GM12878 (cell line): ENCODE measurements at regions not wholly inside any gene's neighbourhood (a gene's known extent, or its start where the extent isn't known, plus 50 kb on each side); places are given as distances from the start of the nearest gene placed in this dataset.

ENCODE experiments used
- ATAC-seq: fragments of 200-7000 bp; cut with Tn5 transposase; 3 replicates; pipeline ENCODE4 v1.9.1; 2020; ENCODE audit warnings: mild to moderate bottlenecking, moderate library complexity
- BruUV-seq: library from RNA; stranded (reverse); fragments of 400-500 nt; replicated peaks from 2 replicates; lab custom pipeline; 2021; lab: Mats Ljungman, UMichigan
- CTCF ChIA-PET: fragments of 300-600 bp; sonication (Branson Sonifier 250); formaldehyde crosslinking; extraction: SDS; loops from one replicate; lab custom pipeline; 2021; ENCODE audit warnings: inconsistent platforms; lab: Yijun Ruan, JAX
- POLR2A ChIA-PET: fragments of 350-600 bp; formaldehyde crosslinking; extraction: SDS; loops from one replicate; lab custom pipeline; 2021; ENCODE audit warnings: inconsistent platforms; lab: Charles Lee
- RAD21 ChIA-PET: fragments of 300-600 bp; sonication (Branson Sonifier 250); formaldehyde crosslinking; loops from one replicate; lab custom pipeline; 2023; ENCODE audit warnings: antibody characterized with exemption; ENCODE audit not compliant: unreplicated experiment; lab: Charles Lee
- SMC1A ChIA-PET: fragments of 300-600 bp; sonication (Branson Sonifier 250); formaldehyde crosslinking; loops from one replicate; lab custom pipeline; 2023; ENCODE audit not compliant: unreplicated experiment, uncharacterized antibody; lab: Charles Lee
- DNase-seq: peaks from one replicate; pipeline ENCODE4 v3.0.0-alpha.2; 2011; ENCODE audit warnings: low read depth, low spot score
- FAIRE-seq: peaks from 3 replicates; lab custom pipeline; 2011; peaks lifted over from hg19 to GRCh38; lab: Jason Lieb, UNC
- H2AFZ ChIP-seq: 2 replicates; pipeline ENCODE4 v1.6.0; 2011; ENCODE audit warnings: low read depth, low read length, control low read depth; ENCODE audit not compliant: control insufficient read depth
- H3K27ac ChIP-seq: 2 replicates; pipeline ENCODE4 v1.5.1; 2011; ENCODE audit warnings: control low read depth; ENCODE audit not compliant: control insufficient read depth, insufficient read depth
- H3K27me3 ChIP-seq, 2 experiments: replicated peaks in 1 of 2; 2 replicates each; pipeline versions ENCODE4 v1.6.0 to v1.6.1; 2011; ENCODE audit warnings: low read length in 1 of 2; ENCODE audit not compliant: control insufficient read depth in 2 of 2, insufficient read depth in 2 of 2
- H3K36me3 ChIP-seq, 2 experiments: 2 replicates each; pipeline ENCODE4 v1.5.1; 2011; ENCODE audit warnings: low read length in 1 of 2; ENCODE audit not compliant: control insufficient read depth in 2 of 2, insufficient read depth in 2 of 2
- H3K4me1 ChIP-seq: 2 replicates; pipeline ENCODE4 v1.6.1; 2011; ENCODE audit warnings: mild to moderate bottlenecking, low read length, moderate library complexity, mixed read lengths; ENCODE audit not compliant: control insufficient read depth, insufficient read depth
- H3K4me2 ChIP-seq: 2 replicates; pipeline ENCODE4 v1.6.0; 2011; ENCODE audit warnings: control low read depth; ENCODE audit not compliant: control insufficient read depth, insufficient read depth
- H3K4me3 ChIP-seq: fragments of 200-600 bp; sonication (generic); 2 replicates; pipeline ENCODE4 v1.5.1; 2016
- H3K79me2 ChIP-seq: 2 replicates; pipeline ENCODE4 v1.6.0; 2011; ENCODE audit warnings: low read length; ENCODE audit not compliant: control insufficient read depth, insufficient read depth
- H3K9ac ChIP-seq: 2 replicates; pipeline ENCODE4 v1.8.0; 2011; ENCODE audit warnings: low read length, control low read depth, mixed read lengths; ENCODE audit not compliant: control insufficient read depth, insufficient read depth
- H3K9me3 ChIP-seq: replicated peaks from 3 replicates; pipeline ENCODE4 v1.5.1; 2011; ENCODE audit warnings: mild to moderate bottlenecking, low read length; ENCODE audit not compliant: control insufficient read depth, insufficient read depth
- H4K20me1 ChIP-seq: 2 replicates; pipeline ENCODE4 v1.6.0; 2011; ENCODE audit not compliant: control insufficient read depth, insufficient read depth
- ATF7 ChIP-seq: fragments of 450-650 bp; IDR thresholded peaks from 2 replicates; pipeline ENCODE4 v1.6.1; 2016; ENCODE audit warnings: low read depth, mild to moderate bottlenecking
- BCL11A ChIP-seq: IDR thresholded peaks from 2 replicates; pipeline ENCODE4 v1.6.1; 2011; ENCODE audit warnings: low read depth, low read length
- JUND ChIP-seq: IDR thresholded peaks from 2 replicates; pipeline ENCODE4 v1.6.1; 2012; ENCODE audit warnings: low read depth, mild to moderate bottlenecking, low read length, improper control_type of control experiment, moderate library complexity
- NR2F1 ChIP-seq: fragments of 450-650 bp; conservative IDR thresholded peaks from 2 replicates; pipeline ENCODE4 v1.6.1; 2017; ENCODE audit warnings: mild to moderate bottlenecking
- POLR2AphosphoS5 ChIP-seq: IDR thresholded peaks from 2 replicates; pipeline ENCODE4 v1.6.1; 2011; ENCODE audit warnings: mild to moderate bottlenecking, low read length, inconsistent platforms
- SIN3A ChIP-seq: IDR thresholded peaks from 2 replicates; pipeline ENCODE4 v1.6.1; 2012; ENCODE audit warnings: low read depth, low read length, improper control_type of control experiment
- whole genome bisulfite sequencing: methylation state at CpG from one replicate; pipeline ENCODE4 v1.1.6; 2016; ENCODE audit warnings: low lambda C conversion rate; ENCODE audit not compliant: insufficient replicate concordance, insufficient coverage; ENCODE audit errors: missing lambda C conversion rate; 5-methylcytosine and 5-hydroxymethylcytosine counted together
- in situ Hi-C: fragments of 300-500 bp; cut with MboI; formaldehyde crosslinking; loops from 9 replicates; pipeline ENCODE4 v1.14.3; 2018; ENCODE audit warnings: mixed read lengths
- intact Hi-C: fragments of 100-400 bp; cut with micrococcal nuclease; formaldehyde crosslinking; loops from one replicate; pipeline ENCODE4 v1.14.2; 2022; ENCODE audit not compliant: unreplicated experiment
- TF ChIP-seq, protein P1 (sequence below), 3 experiments: IDR thresholded peaks in 2 of 3; conservative IDR thresholded peaks in 1 of 3; 2 replicates each; pipeline ENCODE4 v1.5.1; 2011; ENCODE audit warnings: low read depth in 3 of 3, low read length in 3 of 3, mild to moderate bottlenecking in 3 of 3, control low read depth in 2 of 3, moderate library complexity in 2 of 3, inconsistent platforms in 1 of 3, mixed read lengths in 1 of 3; ENCODE audit not compliant: control insufficient read depth in 2 of 3, insufficient read depth in 1 of 3; ENCODE audit errors: extremely low read depth in 1 of 3
- TF ChIP-seq, protein P2 (sequence below): fragments of 450-650 bp; IDR thresholded peaks from 2 replicates; pipeline ENCODE4 v1.6.1; 2017; ENCODE audit warnings: mild to moderate bottlenecking, low read depth, inconsistent platforms; ENCODE audit not compliant: poor library complexity, severe bottlenecking
- TF ChIP-seq, protein P3 (sequence below): fragments of 450-650 bp; formaldehyde crosslinking; IDR thresholded peaks from 2 replicates; pipeline ENCODE4 v1.5.0; 2022; ENCODE audit warnings: mild to moderate bottlenecking, missing genetic modification characterization
- TF ChIP-seq, protein P4 (sequence below): fragments of 450-650 bp; IDR thresholded peaks from 2 replicates; pipeline ENCODE4 v1.6.1; 2018; ENCODE audit warnings: mild to moderate bottlenecking, low read depth, moderate library complexity; ENCODE audit not compliant: partially characterized antibody
- TF ChIP-seq, protein P5 (sequence below): IDR thresholded peaks from 2 replicates; pipeline ENCODE4 v1.6.1; 2012; ENCODE audit warnings: low read length, inconsistent platforms

DNA sequence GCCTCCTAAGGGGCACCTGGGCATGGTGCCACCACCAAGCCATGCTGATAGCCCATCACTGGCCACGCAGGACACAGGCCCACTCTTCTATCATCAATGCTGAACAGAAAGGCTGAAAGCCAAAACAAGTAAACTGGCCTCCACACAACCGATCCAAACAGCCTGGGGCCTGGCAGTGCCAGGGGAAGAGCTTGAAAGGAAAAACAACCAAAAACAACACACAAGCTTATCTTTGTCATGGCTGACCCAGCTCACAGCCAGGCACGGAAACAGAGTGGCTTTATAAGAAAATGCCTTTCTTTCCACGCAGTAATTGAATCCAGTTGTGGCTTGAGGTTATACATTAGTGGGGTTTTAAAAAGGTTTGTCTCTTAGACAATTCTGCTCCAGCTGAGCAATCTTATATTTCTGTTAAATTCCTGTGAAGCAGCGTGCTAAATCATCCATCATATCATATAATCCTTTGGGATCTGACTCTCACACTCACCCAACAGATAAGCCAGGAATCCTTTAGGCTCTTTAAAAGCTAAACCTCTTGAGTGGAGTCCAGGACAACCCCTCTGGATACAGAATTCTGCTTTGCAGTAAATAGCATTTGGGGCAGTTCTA is 65.4 kb upstream of the SLC22A16 start:
- ChIA-PET RAD21 (no interaction called here), SMC1A (interaction anchor here (0.9 to 2.8 kb wide), 3 partner anchors 10 to 403 kb away, joined by 3 to 8 read pairs (median 4); no protein-coding TSS in a partner anchor), CTCF (interaction anchor here (0.6 kb wide), 1 partner anchor 337 kb away, joined by 3 read pairs; no protein-coding TSS in a partner anchor), POLR2A (interaction anchor here (1.3 kb wide), 1 partner anchor 405 kb away, joined by 3 read pairs; no protein-coding TSS in a partner anchor)
- FAIRE-seq (no peak), ATAC-seq (no peak), DNase-seq (no peak)
- intact Hi-C loops (no loop called here), in situ Hi-C loops (no loop called here)
- Histone ChIP-seq H3K9ac (no peak overlapping the region), H4K20me1 (no peaks in the 10 kb centered on the region), H3K27ac (no peak overlapping the region), H3K9me3 (peaks cover 2% of the 10 kb centered on the region; the same call in 2 of the 3 replicates), H3K4me2 (no peak overlapping the region), H3K4me3 (no peak overlapping the region), H3K79me2 (no peaks in the 10 kb centered on the region), H3K36me3 (no peaks in the 10 kb centered on the region), H2AFZ (no peak overlapping the region), H3K27me3 (no peaks in the 10 kb centered on the region), H3K4me1 (no peaks in the 10 kb centered on the region; the same call in 1 of the 2 replicates)
- no TSS peak for BruUV-seq
- WGBS, result 46% methylated on average over 5 of the region's 5 CpGs
- TF ChIP-seq ATF7 (no peak), POLR2AphosphoS5 (no peak), NR2F1 (no peak), JUND (no peak), BCL11A (no peak), SIN3A (no peak)
- TF ChIP-seq, protein P1, sequence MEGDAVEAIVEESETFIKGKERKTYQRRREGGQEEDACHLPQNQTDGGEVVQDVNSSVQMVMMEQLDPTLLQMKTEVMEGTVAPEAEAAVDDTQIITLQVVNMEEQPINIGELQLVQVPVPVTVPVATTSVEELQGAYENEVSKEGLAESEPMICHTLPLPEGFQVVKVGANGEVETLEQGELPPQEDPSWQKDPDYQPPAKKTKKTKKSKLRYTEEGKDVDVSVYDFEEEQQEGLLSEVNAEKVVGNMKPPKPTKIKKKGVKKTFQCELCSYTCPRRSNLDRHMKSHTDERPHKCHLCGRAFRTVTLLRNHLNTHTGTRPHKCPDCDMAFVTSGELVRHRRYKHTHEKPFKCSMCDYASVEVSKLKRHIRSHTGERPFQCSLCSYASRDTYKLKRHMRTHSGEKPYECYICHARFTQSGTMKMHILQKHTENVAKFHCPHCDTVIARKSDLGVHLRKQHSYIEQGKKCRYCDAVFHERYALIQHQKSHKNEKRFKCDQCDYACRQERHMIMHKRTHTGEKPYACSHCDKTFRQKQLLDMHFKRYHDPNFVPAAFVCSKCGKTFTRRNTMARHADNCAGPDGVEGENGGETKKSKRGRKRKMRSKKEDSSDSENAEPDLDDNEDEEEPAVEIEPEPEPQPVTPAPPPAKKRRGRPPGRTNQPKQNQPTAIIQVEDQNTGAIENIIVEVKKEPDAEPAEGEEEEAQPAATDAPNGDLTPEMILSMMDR (IDR thresholded peaks at IDR 0.05 in 2 of 3, conservative IDR thresholded peaks at IDR 0.05 in 1 of 3; ENCODE audit: control insufficient read depth in 2 of 3, extremely low read depth in 1 of 3, insufficient read depth in 1 of 3, low read depth in 3 of 3, low read length in 3 of 3), result no peak
- TF ChIP-seq, protein P2, sequence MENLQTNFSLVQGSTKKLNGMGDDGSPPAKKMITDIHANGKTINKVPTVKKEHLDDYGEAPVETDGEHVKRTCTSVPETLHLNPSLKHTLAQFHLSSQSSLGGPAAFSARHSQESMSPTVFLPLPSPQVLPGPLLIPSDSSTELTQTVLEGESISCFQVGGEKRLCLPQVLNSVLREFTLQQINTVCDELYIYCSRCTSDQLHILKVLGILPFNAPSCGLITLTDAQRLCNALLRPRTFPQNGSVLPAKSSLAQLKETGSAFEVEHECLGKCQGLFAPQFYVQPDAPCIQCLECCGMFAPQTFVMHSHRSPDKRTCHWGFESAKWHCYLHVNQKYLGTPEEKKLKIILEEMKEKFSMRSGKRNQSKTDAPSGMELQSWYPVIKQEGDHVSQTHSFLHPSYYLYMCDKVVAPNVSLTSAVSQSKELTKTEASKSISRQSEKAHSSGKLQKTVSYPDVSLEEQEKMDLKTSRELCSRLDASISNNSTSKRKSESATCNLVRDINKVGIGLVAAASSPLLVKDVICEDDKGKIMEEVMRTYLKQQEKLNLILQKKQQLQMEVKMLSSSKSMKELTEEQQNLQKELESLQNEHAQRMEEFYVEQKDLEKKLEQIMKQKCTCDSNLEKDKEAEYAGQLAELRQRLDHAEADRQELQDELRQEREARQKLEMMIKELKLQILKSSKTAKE, result no peak
- TF ChIP-seq, protein P3, sequence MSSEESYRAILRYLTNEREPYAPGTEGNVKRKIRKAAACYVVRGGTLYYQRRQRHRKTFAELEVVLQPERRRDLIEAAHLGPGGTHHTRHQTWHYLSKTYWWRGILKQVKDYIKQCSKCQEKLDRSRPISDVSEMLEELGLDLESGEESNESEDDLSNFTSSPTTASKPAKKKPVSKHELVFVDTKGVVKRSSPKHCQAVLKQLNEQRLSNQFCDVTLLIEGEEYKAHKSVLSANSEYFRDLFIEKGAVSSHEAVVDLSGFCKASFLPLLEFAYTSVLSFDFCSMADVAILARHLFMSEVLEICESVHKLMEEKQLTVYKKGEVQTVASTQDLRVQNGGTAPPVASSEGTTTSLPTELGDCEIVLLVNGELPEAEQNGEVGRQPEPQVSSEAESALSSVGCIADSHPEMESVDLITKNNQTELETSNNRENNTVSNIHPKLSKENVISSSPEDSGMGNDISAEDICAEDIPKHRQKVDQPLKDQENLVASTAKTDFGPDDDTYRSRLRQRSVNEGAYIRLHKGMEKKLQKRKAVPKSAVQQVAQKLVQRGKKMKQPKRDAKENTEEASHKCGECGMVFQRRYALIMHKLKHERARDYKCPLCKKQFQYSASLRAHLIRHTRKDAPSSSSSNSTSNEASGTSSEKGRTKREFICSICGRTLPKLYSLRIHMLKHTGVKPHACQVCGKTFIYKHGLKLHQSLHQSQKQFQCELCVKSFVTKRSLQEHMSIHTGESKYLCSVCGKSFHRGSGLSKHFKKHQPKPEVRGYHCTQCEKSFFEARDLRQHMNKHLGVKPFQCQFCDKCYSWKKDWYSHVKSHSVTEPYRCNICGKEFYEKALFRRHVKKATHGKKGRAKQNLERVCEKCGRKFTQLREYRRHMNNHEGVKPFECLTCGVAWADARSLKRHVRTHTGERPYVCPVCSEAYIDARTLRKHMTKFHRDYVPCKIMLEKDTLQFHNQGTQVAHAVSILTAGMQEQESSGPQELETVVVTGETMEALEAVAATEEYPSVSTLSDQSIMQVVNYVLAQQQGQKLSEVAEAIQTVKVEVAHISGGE (CRISPR knock-in tag), result no peak
- TF ChIP-seq, protein P4, sequence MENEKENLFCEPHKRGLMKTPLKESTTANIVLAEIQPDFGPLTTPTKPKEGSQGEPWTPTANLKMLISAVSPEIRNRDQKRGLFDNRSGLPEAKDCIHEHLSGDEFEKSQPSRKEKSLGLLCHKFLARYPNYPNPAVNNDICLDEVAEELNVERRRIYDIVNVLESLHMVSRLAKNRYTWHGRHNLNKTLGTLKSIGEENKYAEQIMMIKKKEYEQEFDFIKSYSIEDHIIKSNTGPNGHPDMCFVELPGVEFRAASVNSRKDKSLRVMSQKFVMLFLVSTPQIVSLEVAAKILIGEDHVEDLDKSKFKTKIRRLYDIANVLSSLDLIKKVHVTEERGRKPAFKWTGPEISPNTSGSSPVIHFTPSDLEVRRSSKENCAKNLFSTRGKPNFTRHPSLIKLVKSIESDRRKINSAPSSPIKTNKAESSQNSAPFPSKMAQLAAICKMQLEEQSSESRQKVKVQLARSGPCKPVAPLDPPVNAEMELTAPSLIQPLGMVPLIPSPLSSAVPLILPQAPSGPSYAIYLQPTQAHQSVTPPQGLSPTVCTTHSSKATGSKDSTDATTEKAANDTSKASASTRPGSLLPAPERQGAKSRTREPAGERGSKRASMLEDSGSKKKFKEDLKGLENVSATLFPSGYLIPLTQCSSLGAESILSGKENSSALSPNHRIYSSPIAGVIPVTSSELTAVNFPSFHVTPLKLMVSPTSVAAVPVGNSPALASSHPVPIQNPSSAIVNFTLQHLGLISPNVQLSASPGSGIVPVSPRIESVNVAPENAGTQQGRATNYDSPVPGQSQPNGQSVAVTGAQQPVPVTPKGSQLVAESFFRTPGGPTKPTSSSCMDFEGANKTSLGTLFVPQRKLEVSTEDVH, result no peak
- TF ChIP-seq, protein P5, sequence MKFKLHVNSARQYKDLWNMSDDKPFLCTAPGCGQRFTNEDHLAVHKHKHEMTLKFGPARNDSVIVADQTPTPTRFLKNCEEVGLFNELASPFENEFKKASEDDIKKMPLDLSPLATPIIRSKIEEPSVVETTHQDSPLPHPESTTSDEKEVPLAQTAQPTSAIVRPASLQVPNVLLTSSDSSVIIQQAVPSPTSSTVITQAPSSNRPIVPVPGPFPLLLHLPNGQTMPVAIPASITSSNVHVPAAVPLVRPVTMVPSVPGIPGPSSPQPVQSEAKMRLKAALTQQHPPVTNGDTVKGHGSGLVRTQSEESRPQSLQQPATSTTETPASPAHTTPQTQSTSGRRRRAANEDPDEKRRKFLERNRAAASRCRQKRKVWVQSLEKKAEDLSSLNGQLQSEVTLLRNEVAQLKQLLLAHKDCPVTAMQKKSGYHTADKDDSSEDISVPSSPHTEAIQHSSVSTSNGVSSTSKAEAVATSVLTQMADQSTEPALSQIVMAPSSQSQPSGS, result no peak
